ENCODE measurements at regions not wholly inside any gene's neighbourhood (a gene's known extent, or its start where the extent isn't known, plus 50 kb on each side); places are given as distances from the start of the nearest gene placed in this dataset.
A peak's percentile ranks its signal among the peaks of the same experiment; 100 is the strongest.
"Not testable (repeated sequence)": the region's sequence is repeated elsewhere in the genome, so short reads cannot be mapped to it uniquely, and the experiment has no call there.

- no peak for DNase-seq (ENCODE audit: low read depth)
Observed at GRCh38 chr6:82507112-82507511, 143.5 kb downstream of the TPBG start.

- DNase-seq (ENCODE audit: low read depth), result no peak
Observed at GRCh38 chr6:82511546-82511945, 147.9 kb downstream of the TPBG start.

- DNase-seq (ENCODE audit: low read depth), result not testable (repeated sequence)
Observed at GRCh38 chr6:82517896-82518295, 154.3 kb downstream of the TPBG start.

GRCh38 chr6:82521369-82521768 is 157.8 kb downstream of the TPBG start:
- DNase-seq (ENCODE audit: low read depth), result no peak

GRCh38 chr6:82521861-82522260 is 158.2 kb downstream of the TPBG start:
- DNase-seq (ENCODE audit: low read depth), result no peak

- no peak for DNase-seq (ENCODE audit: low read depth)
Observed at GRCh38 chr6:82524031-82524430, 160.4 kb downstream of the TPBG start.

- no peak for DNase-seq (ENCODE audit: low read depth)
Observed at GRCh38 chr6:82525775-82526495, 162.3 kb downstream of the TPBG start.

- not testable (repeated sequence) for DNase-seq (ENCODE audit: low read depth)
Observed at GRCh38 chr6:82529960-82530460, 166.4 kb downstream of the TPBG start.

GRCh38 chr6:82534876-82535275 is 171.3 kb downstream of the TPBG start:
- DNase-seq (ENCODE audit: low read depth), result no peak

GRCh38 chr6:82549480-82549879 is 185.9 kb downstream of the TPBG start:
- not testable (repeated sequence) for DNase-seq (ENCODE audit: low read depth)

GRCh38 chr6:82551311-82551710 is 187.7 kb downstream of the TPBG start:
- DNase-seq (ENCODE audit: low read depth), result not testable (repeated sequence)

GRCh38 chr6:82551831-82552230 is 188.2 kb downstream of the TPBG start:
- DNase-seq (ENCODE audit: low read depth), result no peak

- DNase-seq (ENCODE audit: low read depth), result no peak
Observed at GRCh38 chr6:82553863-82554531, 190.4 kb downstream of the TPBG start.

GRCh38 chr6:82554666-82555065 is 191.0 kb downstream of the TPBG start:
- DNase-seq (ENCODE audit: low read depth), result peak; percentile 68

- peak; percentile 12 for DNase-seq (ENCODE audit: low read depth)
Observed at GRCh38 chr6:82555801-82556200, 192.2 kb downstream of the TPBG start.

- not testable (repeated sequence) for DNase-seq (ENCODE audit: low read depth)
Observed at GRCh38 chr6:82558531-82558930, 194.9 kb downstream of the TPBG start.

GRCh38 chr6:82567621-82568020 is 204.0 kb downstream of the TPBG start:
- no peak for DNase-seq (ENCODE audit: low read depth)

GRCh38 chr6:82568290-82568993 is 204.8 kb downstream of the TPBG start:
- no peak for DNase-seq (ENCODE audit: low read depth)

GRCh38 chr6:82569022-82569421 is 205.4 kb downstream of the TPBG start:
- no peak for DNase-seq (ENCODE audit: low read depth)

GRCh38 chr6:82570083-82570482 is 206.5 kb downstream of the TPBG start:
- no peak for DNase-seq (ENCODE audit: low read depth)

- DNase-seq (ENCODE audit: low read depth), result no peak
Observed at GRCh38 chr6:82571455-82571854, 207.8 kb downstream of the TPBG start.

GRCh38 chr6:82573254-82573972 is 209.8 kb downstream of the TPBG start:
- DNase-seq (ENCODE audit: low read depth), result no peak

Data from fibroblast of gingiva (primary cell).